ENCODE measurements at regions not wholly inside any gene's neighbourhood (a gene's known extent, or its start where the extent isn't known, plus 50 kb on each side); places are given as distances from the start of the nearest gene placed in this dataset.

GRCh38 chr9:95720496-95720895, 155.0 kb upstream of the ERCC6L2 start:
- H3K36me3 ChIP-seq = no peaks in the 10 kb centered on the region
- no peak for TF ChIP-seq CTCF (IDR thresholded peaks at IDR 0.05)
- no peaks in the 10 kb centered on the region for H3K4me1 ChIP-seq
- H3K27me3 ChIP-seq (ENCODE audit: low read depth) = no peaks in the 10 kb centered on the region
- ATAC-seq (no peak), DNase-seq (no peak)
- intact Hi-C loops (cut with DNase I) = no loop called here
- H3K27ac ChIP-seq = no peak overlapping the region
- no peaks in the 10 kb centered on the region for H3K9me3 ChIP-seq
- no peak overlapping the region for H3K4me3 ChIP-seq

- DNase-seq = no peak
- no peaks in the 10 kb centered on the region for H3K9me3 ChIP-seq
- TF ChIP-seq CTCF (IDR thresholded peaks at IDR 0.05) = no peak
- ATAC-seq = no peak
- no peak overlapping the region for H3K4me3 ChIP-seq
- intact Hi-C loops (cut with DNase I) = no loop called here
- no peaks in the 10 kb centered on the region for H3K27me3 ChIP-seq (ENCODE audit: low read depth)
- no peak overlapping the region for H3K27ac ChIP-seq
- H3K36me3 ChIP-seq = no peaks in the 10 kb centered on the region
- no peaks in the 10 kb centered on the region for H3K4me1 ChIP-seq
These were observed 156.1 kb upstream of the ERCC6L2 start for GRCh38 chr9:95719354-95719753.

GRCh38 chr9:95718263-95718662, 157.2 kb upstream of the ERCC6L2 start:
- H3K4me3 ChIP-seq = no peak overlapping the region
- ATAC-seq (no peak), DNase-seq (no peak)
- no peak overlapping the region for H3K27ac ChIP-seq
- no peak for TF ChIP-seq CTCF (IDR thresholded peaks at IDR 0.05)
- no peaks in the 10 kb centered on the region for H3K27me3 ChIP-seq (ENCODE audit: low read depth)
- H3K4me1 ChIP-seq = no peaks in the 10 kb centered on the region
- no peaks in the 10 kb centered on the region for H3K9me3 ChIP-seq
- no peaks in the 10 kb centered on the region for H3K36me3 ChIP-seq
- intact Hi-C loops (cut with DNase I) = no loop called here

- peak; percentile 14 to 46 for ATAC-seq
- Histone ChIP-seq H3K36me3 (no peaks in the 10 kb centered on the region), H3K4me3 (no peak overlapping the region), H3K4me1 (no peaks in the 10 kb centered on the region), H3K27ac (no peak overlapping the region), H3K27me3 (ENCODE audit: low read depth) (no peaks in the 10 kb centered on the region), H3K9me3 (no peaks in the 10 kb centered on the region)
- no peak for TF ChIP-seq CTCF (IDR thresholded peaks at IDR 0.05)
- intact Hi-C loops (cut with DNase I) = no loop called here
- DNase-seq = no peak
These were observed 159.5 kb upstream of the ERCC6L2 start for GRCh38 chr9:95715868-95716435.

DNA sequence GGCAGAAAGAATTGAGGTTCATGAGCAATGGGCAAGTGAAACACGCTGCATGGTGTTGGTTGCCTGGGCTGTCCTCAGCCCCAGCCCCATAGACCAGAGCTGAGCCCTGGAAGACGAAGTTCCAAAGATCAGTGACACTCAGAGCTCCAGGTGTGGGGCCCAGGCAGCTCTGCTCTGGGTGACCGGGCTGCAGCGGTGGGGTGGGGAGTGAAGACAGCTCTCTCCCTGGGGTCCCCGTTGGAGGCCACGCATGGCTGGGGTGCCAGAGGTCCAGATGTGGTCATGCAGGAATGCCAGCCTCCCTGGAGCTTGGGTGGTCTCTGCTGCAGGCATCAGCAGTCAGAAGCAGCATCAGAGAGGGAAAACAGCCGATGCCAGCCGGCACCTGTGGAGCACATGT, 165.0 kb upstream of the ERCC6L2 start:
- H3K27ac ChIP-seq = no peak overlapping the region
- no peak for ATAC-seq
- H3K9me3 ChIP-seq = no peaks in the 10 kb centered on the region
- H3K36me3 ChIP-seq = no peaks in the 10 kb centered on the region
- no peak for DNase-seq
- no peak overlapping the region for H3K4me3 ChIP-seq
- no peaks in the 10 kb centered on the region for H3K4me1 ChIP-seq
- TF ChIP-seq CTCF (IDR thresholded peaks at IDR 0.05) = no peak
- intact Hi-C loops (cut with DNase I) = no loop called here
- no peaks in the 10 kb centered on the region for H3K27me3 ChIP-seq (ENCODE audit: low read depth)

GRCh38 chr9:95696701-95697100, 178.8 kb upstream of the ERCC6L2 start:
- no peak overlapping the region for H3K27ac ChIP-seq
- no peaks in the 10 kb centered on the region for H3K36me3 ChIP-seq
- no peaks in the 10 kb centered on the region for H3K9me3 ChIP-seq
- intact Hi-C loops (cut with DNase I) = no loop called here
- H3K4me3 ChIP-seq = no peak overlapping the region
- no peaks in the 10 kb centered on the region for H3K4me1 ChIP-seq
- H3K27me3 ChIP-seq (ENCODE audit: low read depth) = no peaks in the 10 kb centered on the region
- DNase-seq (no peak), ATAC-seq (no peak)
- no peak for TF ChIP-seq CTCF (IDR thresholded peaks at IDR 0.05)

All from lower lobe of right lung (tissue), 2 donors.